ENCODE measurements at regions not wholly inside any gene's neighbourhood (a gene's known extent, or its start where the extent isn't known, plus 50 kb on each side); places are given as distances from the start of the nearest gene placed in this dataset.

DNA sequence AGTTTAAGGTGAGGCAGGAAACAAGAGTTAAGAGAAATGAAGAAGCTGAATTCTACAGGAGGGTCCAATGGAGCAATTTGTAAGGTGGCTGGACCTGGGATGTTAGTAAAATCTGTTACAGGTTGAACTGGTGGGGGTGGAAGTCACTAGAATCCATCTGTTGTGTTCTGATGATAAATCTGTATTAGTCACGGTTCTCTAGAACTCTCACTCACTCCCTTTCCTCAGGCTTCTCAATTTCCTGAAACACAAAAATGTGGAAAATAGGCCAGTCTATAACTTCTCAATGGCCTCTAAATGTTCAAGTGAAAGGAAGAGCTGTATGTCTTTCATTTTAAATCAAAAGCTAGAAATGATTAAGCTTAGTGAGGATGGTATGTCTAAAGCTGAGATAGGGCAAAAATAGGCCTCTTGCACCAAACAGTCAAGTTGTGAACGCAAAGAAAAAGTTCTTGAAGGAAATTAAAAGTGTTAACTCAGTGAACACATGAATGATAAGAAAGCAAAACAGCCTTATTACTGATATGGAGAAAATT is 180.2 kb upstream of the CBLB start:
- TF ChIP-seq CTCF (IDR thresholded peaks at IDR 0.05; ENCODE audit: low read depth, low read length, missing input control) = no peak
- TF ChIP-seq FOXA2 (IDR thresholded peaks at IDR 0.05) = no peak
- no peak for TF ChIP-seq MAX (IDR thresholded peaks at IDR 0.05)
- TF ChIP-seq EGR1 (IDR thresholded peaks at IDR 0.05; ENCODE audit: low read depth in 2 of 2) = no peak

Measured in liver (tissue), 3 donors.